ENCODE measurements at regions not wholly inside any gene's neighbourhood (a gene's known extent, or its start where the extent isn't known, plus 50 kb on each side); places are given as distances from the start of the nearest gene placed in this dataset.
"Not testable (repeated sequence)": the region's sequence is repeated elsewhere in the genome, so short reads cannot be mapped to it uniquely, and the experiment has no call there.

GRCh38 chr7:57740126-57740525, 290.1 kb downstream of the ZNF716 start:
- H3K4me1 Mint-ChIP-seq; H3K18ac ChIP-seq (ENCODE audit: insufficient read length, low read depth, low read length); H3K27me3 ChIP-seq (ENCODE audit: insufficient read depth, low read length); H3K4me3 Mint-ChIP-seq; H3T11ph ChIP-seq (ENCODE audit: low read length); H3K23me2 ChIP-seq (ENCODE audit: insufficient read length, low read depth, low read length, poor library complexity, severe bottlenecking); H2BK5ac ChIP-seq (ENCODE audit: insufficient read length, low read length); H3K79me2 ChIP-seq (ENCODE audit: insufficient read depth, low read length); H3K79me1 ChIP-seq (ENCODE audit: insufficient read depth, low read depth, low read length, poor library complexity, severe bottlenecking); H2AFZ ChIP-seq (ENCODE audit: low read length); H3K56ac ChIP-seq (ENCODE audit: insufficient read length, low read depth, low read length); H3K27me3 Mint-ChIP-seq (ENCODE audit: low read depth); H2BK12ac ChIP-seq (ENCODE audit: insufficient read length, low read depth, low read length); H3K9ac ChIP-seq (ENCODE audit: extremely low read depth, insufficient read length, low read length); H2BK120ac ChIP-seq (ENCODE audit: low read depth, low read length, poor library complexity, severe bottlenecking); H4K20me1 ChIP-seq (ENCODE audit: control insufficient read depth, insufficient read depth, insufficient read length); H3K4me1 ChIP-seq (ENCODE audit: insufficient read depth, low read length); H3K4ac ChIP-seq (ENCODE audit: low read depth, low read length); H3K14ac ChIP-seq (ENCODE audit: insufficient read depth, low read length); H2BK15ac ChIP-seq (ENCODE audit: low read depth, low read length); DNase-seq; H2AK5ac ChIP-seq (ENCODE audit: insufficient read length, low read length); H2BK20ac ChIP-seq (ENCODE audit: low read depth, low read length, poor library complexity, severe bottlenecking); H3K4me2 ChIP-seq (ENCODE audit: insufficient read depth, insufficient read length, low read length); H4K91ac ChIP-seq (ENCODE audit: insufficient read length, low read depth, low read length); H3K27ac Mint-ChIP-seq; H3K27ac ChIP-seq (ENCODE audit: insufficient read length, low read depth, low read length); H4K8ac ChIP-seq (replicated peaks; ENCODE audit: insufficient read length, low read depth, low read length); H4K5ac ChIP-seq (ENCODE audit: insufficient read length, low read depth, low read length); H3K23ac ChIP-seq (ENCODE audit: insufficient read length, low read depth, low read length); H3K36me3 Mint-ChIP-seq (ENCODE audit: insufficient read depth in 1 of 3, low read depth in 3 of 3): not testable (repeated sequence)
- peaks cover 28% of the 10 kb centered on the region for H3K9me3 ChIP-seq (ENCODE audit: control insufficient read depth, low read depth, low read length)
- H3K9me3 Mint-ChIP-seq = peaks cover 73 to 78% of the 10 kb centered on the region in 2 experiments
- WGBS (ENCODE audit: extremely low coverage, insufficient read length, low lambda C conversion rate) = no CpG with 5 or more reads among the region's 3 CpGs

All from H9 (cell line).